NCI-H226 (cell line): ENCODE measurements at regions not wholly inside any gene's neighbourhood (a gene's known extent, or its start where the extent isn't known, plus 50 kb on each side); places are given as distances from the start of the nearest gene placed in this dataset.
"Not testable (repeated sequence)": the region's sequence is repeated elsewhere in the genome, so short reads cannot be mapped to it uniquely, and the experiment has no call there.

ENCODE experiments used
- DNase-seq: peaks from one replicate; pipeline ENCODE4 v3.0.0-alpha.2; 2015

- DNase-seq = no peak
These were observed 370.4 kb upstream of the CITED2 start for GRCh38 chr6:139744891-139745290.

DNA sequence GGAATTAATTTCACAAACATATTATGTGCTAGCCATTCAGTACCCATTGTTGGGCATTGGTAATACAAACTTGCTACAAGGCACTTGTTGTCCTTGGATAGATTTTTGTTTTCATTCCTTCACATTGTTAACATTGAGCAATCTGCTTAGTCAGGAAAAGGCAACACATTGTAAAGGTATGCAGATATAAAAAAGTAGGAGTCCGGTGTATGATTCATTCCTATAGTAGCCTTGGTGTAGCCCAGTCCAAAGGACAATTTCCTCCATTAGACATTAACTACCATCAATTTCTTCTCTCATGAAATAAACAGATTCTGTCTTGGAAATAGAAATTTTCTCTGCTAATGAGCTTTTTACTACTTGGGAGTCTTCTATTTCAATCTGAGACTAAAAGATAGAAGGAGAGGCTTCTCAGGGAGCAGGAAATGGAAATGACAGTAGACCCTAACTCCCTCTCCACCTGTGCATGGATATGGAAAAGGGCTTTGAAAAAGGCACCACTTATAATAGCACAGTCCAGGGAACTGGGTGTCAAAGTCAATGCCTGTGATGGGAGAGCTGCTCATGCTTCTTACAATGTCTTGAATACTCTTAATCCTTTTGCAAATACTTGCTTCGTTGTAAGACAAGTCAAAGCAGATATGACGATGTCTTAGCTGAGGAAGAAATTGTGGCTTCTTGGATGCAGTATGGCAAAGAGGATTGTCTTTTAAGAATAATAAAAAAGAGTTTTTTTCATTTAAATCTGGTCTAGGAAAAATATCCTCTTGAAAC is 369.4 kb upstream of the CITED2 start:
- DNase-seq = peak; percentile 92

- DNase-seq = no peak
These were observed 368.2 kb upstream of the CITED2 start for GRCh38 chr6:139742671-139743070.

- DNase-seq = no peak
These were observed 364.5 kb upstream of the CITED2 start for GRCh38 chr6:139738801-139739455.

- no peak for DNase-seq
These were observed 362.0 kb upstream of the CITED2 start for GRCh38 chr6:139736325-139736906.

GRCh38 chr6:139732451-139732850 is 358.0 kb upstream of the CITED2 start:
- no peak for DNase-seq

DNA sequence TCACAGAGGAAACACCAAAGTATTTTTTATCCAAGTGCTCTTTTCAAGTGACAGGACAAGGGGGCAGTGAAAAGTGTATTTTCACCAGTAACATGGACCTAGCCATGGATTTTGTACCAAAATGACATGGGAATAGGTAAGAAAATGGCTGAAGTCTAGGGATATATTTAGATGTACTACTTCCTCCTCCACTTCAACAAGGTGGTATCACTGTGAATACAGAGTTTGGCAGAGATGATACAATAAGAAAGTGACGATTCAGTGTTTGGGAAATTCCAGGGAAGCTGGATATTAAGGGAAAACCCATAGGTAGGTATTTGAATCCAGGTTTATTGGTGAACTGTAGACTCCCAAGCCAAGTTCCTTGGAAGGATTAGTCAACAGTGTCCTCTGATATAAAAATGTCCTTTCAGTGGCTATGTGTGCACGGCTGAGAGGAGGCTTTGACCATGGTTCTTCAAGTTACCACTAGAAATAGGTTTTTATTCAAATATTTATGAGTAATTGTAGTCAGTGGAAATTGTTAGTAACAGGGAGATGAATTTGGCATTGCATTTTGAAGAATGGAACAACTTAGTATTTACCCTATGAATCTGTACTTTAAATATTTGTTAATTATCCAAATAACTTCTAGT is 356.0 kb upstream of the CITED2 start:
- no peak for DNase-seq

- DNase-seq = no peak
These were observed 354.5 kb upstream of the CITED2 start for GRCh38 chr6:139728876-139729427.

DNA sequence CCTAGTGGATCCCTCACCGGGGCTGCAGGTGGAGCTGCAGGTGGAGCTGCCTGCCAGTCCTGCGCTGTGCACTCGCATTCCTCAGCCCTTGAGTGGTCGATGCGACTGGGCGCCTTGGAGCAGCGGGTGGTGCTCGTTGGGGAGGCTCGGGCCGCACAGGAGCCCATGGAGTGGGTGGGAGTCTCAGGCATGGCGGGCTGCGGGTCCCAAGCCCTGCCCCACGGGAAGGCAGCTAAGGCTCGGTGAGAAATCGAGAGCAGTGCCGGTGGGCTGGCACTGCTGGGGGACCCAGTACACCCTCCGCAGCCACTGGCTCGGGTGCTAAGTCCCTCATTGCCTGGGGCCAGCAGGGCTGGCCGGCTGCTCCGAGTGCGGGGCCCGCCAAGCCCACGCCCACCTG is 351.8 kb upstream of the CITED2 start:
- not testable (repeated sequence) for DNase-seq

- DNase-seq = no peak
These were observed 348.1 kb upstream of the CITED2 start for GRCh38 chr6:139722530-139722929.

DNA sequence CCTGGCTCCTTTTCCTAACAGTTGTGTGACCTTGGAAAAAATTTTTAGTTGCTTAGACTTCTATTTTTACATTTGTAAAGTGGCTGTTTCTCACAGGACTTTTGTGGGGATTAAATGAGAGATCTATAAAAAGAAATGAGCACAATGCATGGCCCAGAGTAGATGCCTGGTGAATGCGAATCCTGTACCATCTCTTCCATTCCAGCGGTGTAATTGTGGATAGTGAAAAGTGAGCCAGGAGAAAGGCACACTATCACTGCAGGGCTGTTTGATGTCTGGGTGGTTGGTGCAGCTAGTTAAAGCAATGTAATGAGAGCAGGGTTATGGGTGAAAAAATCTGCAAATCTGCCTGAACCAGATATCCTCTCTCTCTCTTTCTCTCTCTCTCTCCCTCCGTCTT is 347.5 kb upstream of the CITED2 start:
- DNase-seq = no peak

GRCh38 chr6:139713900-139714506 is 339.6 kb upstream of the CITED2 start:
- DNase-seq = no peak

DNA sequence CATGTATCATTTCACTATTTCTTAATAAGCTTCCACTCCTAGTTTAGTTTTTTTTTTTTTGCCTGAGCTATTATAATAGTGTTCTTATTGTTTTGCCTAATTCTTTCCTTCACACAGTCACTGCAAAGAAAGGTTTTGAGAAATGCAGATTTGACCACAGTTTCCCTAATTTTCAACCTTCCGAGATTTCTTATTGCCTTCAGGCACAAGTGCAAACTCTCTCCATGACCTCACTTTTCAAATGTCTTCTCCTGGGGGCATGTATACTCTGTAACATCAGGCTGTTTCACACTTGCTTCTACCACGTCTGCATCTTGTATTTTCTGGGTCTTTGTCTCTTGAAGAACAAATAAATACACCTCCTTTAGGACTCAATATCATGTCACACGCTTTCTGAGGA is 339.0 kb upstream of the CITED2 start:
- no peak for DNase-seq

GRCh38 chr6:139712830-139713229 is 338.4 kb upstream of the CITED2 start:
- no peak for DNase-seq

DNA sequence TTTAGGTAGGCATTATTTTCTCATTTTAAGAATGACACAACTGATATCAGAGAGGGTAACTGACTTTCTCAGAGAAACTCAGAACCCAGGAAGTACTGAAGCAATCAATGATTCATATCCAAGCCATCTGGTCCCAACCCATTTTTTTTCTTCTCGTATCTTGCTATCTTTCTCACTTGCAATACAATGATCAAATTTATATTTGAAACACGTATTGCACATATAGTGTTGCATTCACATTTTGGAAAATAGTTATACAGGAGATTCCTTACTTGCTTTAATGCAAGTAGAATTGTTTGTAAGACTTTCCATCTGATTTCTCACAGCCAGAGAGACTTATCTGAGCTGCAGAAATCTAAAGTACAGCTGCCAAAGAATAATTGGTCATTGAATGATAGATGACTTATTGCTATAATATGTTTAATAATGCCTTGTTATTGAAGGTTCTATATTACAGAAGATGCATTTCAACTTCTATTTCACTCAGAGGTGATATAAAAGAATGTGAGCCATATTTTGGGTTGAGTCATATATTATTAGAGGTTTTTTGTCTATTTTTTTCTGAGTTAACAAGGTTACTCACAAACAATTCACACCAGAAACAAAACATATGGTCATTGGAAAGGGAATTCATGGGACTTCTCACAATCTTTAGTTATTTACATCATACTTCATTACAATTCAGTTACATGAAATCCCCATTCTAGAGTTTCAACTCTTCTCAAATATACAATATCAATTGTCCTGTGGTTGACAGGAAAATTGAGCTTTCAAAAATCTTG is 337.5 kb upstream of the CITED2 start:
- DNase-seq = peak; percentile 59

DNA sequence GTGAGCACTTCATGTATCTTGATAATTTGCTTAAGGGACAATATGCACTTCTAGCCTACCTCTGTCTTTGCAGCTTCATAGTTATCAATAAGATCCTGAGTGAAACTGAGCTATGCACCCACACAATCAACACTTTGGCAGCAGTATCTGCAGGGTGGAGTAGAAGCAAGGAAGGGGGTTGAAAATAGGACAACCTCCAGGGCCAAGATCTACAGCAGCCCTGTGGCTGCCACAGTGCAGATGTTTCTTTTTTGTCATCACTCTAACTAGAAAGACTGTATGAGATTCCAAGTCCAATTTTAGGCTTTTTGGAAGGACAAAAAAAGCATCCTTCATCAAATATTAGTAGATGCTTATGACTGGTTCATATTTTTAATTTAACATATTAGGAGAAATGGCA is 336.1 kb upstream of the CITED2 start:
- DNase-seq = no peak

DNA sequence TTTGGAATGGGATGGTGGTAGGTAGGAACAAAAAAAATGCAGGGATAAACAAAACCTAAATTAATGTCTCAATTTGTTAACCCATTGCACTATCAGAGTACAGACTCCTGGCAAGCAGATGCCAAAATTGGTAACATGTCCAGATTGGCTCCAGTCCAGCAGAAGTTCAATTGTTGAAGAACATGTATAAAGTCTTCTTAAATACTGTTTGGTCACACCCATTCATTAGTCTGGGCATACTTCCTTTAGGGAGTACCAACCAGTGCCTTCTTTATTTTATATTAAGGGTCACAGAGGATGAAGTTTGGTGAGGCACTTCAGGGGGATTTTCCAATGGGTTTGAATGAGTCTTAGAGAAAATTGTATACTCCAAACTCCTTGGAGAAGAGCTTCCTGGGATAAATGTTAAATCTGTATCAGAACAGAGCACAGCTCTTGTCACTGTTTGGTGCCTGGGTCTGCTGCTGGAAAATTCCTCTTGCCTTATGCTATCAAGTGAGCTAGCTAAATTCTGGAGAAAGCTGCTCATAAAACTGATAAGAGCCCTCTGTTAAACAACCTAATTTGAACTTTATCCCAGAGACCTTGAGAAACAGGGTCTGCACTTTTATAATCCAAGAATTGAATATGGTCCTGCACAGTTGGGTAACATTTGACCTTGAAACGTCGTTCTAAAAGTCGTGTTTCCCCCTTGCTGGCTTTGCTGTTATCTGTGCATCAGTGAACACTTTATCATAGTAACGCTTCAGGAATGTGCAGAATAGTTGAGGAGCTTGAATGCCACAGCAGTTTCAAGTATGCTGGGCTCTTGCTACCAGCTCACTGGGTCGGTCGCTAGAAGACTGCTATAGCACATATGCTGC is 334.1 kb upstream of the CITED2 start:
- DNase-seq = peak; percentile 87

DNA sequence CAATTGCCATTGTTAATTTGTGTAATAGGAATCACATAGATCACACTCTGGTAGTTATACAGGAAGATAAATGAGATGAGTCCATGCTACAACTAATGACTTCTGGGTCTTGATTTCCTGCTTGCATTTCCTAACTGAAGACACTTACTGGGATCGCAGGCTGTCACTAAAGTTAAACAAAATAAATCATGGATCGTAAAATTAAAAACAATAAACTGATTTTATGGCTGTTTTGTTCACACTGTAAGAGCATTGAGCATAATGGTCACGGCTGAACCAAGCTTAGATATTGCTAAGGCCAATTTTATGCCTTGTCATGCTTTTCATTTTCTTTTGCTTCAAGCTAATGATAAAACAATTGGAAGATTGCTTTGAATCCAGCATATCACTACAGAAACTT is 332.5 kb upstream of the CITED2 start:
- no peak for DNase-seq

DNA sequence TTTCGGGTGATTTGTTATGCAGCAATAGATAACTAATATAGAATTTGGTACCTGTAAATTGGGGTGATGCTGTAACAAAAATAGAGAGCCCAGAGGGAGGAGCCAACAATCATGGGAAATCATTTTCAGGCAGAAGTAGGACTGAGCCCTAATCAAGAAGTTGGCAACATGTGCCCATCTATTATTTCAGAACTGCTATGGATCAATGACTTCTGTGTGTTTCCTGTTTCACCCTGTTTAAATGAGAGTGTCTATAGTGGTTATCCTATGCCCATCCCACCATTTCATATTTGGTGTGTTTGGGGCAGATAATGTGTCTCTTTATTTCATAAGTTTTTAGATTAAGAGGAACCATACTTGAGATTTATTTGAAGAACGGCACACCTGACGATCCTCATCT is 330.8 kb upstream of the CITED2 start:
- DNase-seq = no peak

DNA sequence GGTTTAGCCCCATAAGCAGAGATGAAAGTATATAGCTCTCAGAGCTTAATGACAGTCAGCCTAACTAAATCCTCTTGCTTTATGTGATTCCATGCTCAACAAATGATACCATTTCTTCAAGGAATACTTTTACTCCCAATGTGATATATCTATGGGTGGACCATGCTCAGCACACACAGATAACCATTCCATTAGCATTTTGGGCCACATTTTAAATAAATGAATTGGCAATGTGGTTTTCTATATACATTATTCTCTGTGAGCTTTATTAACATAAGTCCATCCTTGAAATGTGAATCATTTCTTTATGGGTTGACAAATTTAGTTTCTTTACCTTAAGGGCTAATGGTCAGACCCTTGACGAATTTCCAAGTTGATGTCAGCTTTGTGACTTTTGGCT is 329.3 kb upstream of the CITED2 start:
- DNase-seq = no peak

DNA sequence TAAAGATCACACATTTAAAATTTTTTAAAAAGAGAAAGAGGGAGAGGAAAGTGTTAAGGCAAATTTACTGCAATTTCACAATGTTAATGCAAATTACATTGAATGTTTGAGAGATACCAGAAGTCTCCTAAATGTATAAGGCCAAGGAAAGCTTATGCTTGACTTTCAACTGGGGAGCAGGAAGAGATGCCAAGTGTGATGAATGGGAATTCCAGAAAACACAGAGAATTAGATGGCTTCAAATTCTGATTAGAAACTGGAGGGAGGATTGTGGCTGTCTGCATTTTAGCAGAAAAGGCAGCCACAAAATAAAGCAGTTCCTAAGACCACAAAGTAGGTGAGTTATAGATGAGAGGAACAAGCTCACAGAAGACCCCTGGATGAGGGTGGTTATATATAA is 328.3 kb upstream of the CITED2 start:
- no peak for DNase-seq
